ENCODE measurements at regions not wholly inside any gene's neighbourhood (a gene's known extent, or its start where the extent isn't known, plus 50 kb on each side); places are given as distances from the start of the nearest gene placed in this dataset.

GRCh38 chr13:84455143-84455905 lies 573.0 kb upstream of the SLITRK1 start:
- no peak for TF ChIP-seq TAF1 (IDR thresholded peaks at IDR 0.05; ENCODE audit: borderline replicate concordance, low read depth, low read length)
- TF ChIP-seq POLR2AphosphoS5 (IDR thresholded peaks at IDR 0.05; ENCODE audit: low read depth, low read length): no peak
- no peak for TF ChIP-seq POLR2A (IDR thresholded peaks at IDR 0.05; ENCODE audit: low read depth, low read length)
